GM23338 (cell line): ENCODE measurements at regions not wholly inside any gene's neighbourhood (a gene's known extent, or its start where the extent isn't known, plus 50 kb on each side); places are given as distances from the start of the nearest gene placed in this dataset.

ENCODE experiments used
- EZH2 ChIP-seq: fragments of 200-600 bp; sonication (generic); IDR thresholded peaks from one replicate; pipeline ENCODE4 v1.8.0; 2017; ENCODE audit warnings: antibody characterized with exemption, mild to moderate bottlenecking, low read depth; ENCODE audit not compliant: unreplicated experiment
- EZH2phosphoT487 ChIP-seq: fragments of 200-600 bp; sonication (generic); IDR thresholded peaks from one replicate; pipeline ENCODE4 v1.8.1; 2018; ENCODE audit warnings: antibody characterized with exemption; ENCODE audit not compliant: unreplicated experiment
- JUNB ChIP-seq: IDR thresholded peaks from one replicate; pipeline ENCODE4 v1.6.1; 2016; ENCODE audit warnings: antibody characterized with exemption; ENCODE audit not compliant: unreplicated experiment
- POLR2AphosphoS5 ChIP-seq: IDR thresholded peaks from 2 replicates; pipeline ENCODE4 v1.6.1; 2016; ENCODE audit warnings: antibody characterized with exemption, low read depth
- TF ChIP-seq, protein P1 (sequence below), 2 experiments: fragments of 200-600 bp in 1 of 2; sonication (generic) in 1 of 2; conservative IDR thresholded peaks; 2 replicates each; pipeline versions ENCODE4 v1.5.1 to v1.6.1; 2016 to 2017; ENCODE audit warnings: antibody characterized with exemption in 2 of 2, low read depth in 2 of 2, mild to moderate bottlenecking in 2 of 2, moderate library complexity in 1 of 2
- TF ChIP-seq, protein P2 (sequence below): IDR thresholded peaks from one replicate; pipeline ENCODE4 v1.6.1; 2018; ENCODE audit warnings: antibody characterized with exemption; ENCODE audit not compliant: unreplicated experiment
- TF ChIP-seq, protein P3 (sequence below): IDR thresholded peaks from 2 replicates; pipeline ENCODE4 v1.6.1; 2016; ENCODE audit warnings: antibody characterized with exemption
- TF ChIP-seq, protein P4 (sequence below): fragments of 250-450 bp; sonication (Bioruptor Pico); IDR thresholded peaks from 2 replicates; pipeline ENCODE4 v1.5.0; 2020; ENCODE audit warnings: mild to moderate bottlenecking, moderate library complexity

DNA sequence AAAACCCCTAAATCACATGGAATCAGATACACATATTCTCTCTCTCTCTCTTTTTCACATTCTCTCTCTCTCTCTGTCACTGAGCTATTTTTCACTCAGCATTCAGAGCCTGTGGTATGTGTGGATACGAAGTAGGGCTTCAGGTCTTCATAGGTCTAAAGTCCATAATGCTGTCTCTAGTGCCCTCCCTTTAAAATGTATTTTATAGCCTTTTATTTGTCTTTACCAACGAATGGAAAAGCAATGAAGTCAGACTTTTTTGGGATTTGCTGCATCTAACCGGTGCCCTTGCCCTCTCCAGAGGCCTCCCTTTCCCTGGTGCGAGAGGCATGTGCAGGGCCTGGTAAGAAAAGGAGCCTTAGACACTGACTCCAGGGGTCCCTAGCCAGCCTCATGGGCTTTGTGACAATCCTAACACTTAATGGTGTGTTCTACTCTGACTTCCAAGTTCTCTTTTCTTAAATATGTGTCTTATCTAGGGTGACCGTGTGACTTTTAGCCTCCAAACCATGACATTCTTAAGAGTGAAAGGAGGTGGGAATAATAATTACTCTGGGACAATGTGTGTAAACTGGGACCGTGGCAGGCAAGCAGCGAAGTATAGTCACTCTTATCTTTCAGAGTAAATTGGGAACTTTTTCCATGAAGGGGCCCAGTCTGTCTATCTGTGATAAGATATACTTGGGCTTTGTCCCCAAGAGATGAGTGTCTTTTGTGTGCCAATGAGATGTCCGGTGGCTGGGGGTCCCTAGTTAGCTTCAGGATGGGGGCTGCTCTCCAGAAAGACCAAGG, 101.1 kb downstream of the B3GNT2 start:
- TF ChIP-seq, protein P1, sequence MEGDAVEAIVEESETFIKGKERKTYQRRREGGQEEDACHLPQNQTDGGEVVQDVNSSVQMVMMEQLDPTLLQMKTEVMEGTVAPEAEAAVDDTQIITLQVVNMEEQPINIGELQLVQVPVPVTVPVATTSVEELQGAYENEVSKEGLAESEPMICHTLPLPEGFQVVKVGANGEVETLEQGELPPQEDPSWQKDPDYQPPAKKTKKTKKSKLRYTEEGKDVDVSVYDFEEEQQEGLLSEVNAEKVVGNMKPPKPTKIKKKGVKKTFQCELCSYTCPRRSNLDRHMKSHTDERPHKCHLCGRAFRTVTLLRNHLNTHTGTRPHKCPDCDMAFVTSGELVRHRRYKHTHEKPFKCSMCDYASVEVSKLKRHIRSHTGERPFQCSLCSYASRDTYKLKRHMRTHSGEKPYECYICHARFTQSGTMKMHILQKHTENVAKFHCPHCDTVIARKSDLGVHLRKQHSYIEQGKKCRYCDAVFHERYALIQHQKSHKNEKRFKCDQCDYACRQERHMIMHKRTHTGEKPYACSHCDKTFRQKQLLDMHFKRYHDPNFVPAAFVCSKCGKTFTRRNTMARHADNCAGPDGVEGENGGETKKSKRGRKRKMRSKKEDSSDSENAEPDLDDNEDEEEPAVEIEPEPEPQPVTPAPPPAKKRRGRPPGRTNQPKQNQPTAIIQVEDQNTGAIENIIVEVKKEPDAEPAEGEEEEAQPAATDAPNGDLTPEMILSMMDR (conservative IDR thresholded peaks at IDR 0.05; ENCODE audit: low read depth in 2 of 2): no peak
- TF ChIP-seq EZH2 (no peak), JUNB (no peak), POLR2AphosphoS5 (no peak), EZH2phosphoT487 (no peak)
- TF ChIP-seq, protein P2, sequence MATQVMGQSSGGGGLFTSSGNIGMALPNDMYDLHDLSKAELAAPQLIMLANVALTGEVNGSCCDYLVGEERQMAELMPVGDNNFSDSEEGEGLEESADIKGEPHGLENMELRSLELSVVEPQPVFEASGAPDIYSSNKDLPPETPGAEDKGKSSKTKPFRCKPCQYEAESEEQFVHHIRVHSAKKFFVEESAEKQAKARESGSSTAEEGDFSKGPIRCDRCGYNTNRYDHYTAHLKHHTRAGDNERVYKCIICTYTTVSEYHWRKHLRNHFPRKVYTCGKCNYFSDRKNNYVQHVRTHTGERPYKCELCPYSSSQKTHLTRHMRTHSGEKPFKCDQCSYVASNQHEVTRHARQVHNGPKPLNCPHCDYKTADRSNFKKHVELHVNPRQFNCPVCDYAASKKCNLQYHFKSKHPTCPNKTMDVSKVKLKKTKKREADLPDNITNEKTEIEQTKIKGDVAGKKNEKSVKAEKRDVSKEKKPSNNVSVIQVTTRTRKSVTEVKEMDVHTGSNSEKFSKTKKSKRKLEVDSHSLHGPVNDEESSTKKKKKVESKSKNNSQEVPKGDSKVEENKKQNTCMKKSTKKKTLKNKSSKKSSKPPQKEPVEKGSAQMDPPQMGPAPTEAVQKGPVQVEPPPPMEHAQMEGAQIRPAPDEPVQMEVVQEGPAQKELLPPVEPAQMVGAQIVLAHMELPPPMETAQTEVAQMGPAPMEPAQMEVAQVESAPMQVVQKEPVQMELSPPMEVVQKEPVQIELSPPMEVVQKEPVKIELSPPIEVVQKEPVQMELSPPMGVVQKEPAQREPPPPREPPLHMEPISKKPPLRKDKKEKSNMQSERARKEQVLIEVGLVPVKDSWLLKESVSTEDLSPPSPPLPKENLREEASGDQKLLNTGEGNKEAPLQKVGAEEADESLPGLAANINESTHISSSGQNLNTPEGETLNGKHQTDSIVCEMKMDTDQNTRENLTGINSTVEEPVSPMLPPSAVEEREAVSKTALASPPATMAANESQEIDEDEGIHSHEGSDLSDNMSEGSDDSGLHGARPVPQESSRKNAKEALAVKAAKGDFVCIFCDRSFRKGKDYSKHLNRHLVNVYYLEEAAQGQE: no peak
- TF ChIP-seq, protein P3, sequence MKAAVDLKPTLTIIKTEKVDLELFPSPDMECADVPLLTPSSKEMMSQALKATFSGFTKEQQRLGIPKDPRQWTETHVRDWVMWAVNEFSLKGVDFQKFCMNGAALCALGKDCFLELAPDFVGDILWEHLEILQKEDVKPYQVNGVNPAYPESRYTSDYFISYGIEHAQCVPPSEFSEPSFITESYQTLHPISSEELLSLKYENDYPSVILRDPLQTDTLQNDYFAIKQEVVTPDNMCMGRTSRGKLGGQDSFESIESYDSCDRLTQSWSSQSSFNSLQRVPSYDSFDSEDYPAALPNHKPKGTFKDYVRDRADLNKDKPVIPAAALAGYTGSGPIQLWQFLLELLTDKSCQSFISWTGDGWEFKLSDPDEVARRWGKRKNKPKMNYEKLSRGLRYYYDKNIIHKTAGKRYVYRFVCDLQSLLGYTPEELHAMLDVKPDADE: no peak
- TF ChIP-seq, protein P4, sequence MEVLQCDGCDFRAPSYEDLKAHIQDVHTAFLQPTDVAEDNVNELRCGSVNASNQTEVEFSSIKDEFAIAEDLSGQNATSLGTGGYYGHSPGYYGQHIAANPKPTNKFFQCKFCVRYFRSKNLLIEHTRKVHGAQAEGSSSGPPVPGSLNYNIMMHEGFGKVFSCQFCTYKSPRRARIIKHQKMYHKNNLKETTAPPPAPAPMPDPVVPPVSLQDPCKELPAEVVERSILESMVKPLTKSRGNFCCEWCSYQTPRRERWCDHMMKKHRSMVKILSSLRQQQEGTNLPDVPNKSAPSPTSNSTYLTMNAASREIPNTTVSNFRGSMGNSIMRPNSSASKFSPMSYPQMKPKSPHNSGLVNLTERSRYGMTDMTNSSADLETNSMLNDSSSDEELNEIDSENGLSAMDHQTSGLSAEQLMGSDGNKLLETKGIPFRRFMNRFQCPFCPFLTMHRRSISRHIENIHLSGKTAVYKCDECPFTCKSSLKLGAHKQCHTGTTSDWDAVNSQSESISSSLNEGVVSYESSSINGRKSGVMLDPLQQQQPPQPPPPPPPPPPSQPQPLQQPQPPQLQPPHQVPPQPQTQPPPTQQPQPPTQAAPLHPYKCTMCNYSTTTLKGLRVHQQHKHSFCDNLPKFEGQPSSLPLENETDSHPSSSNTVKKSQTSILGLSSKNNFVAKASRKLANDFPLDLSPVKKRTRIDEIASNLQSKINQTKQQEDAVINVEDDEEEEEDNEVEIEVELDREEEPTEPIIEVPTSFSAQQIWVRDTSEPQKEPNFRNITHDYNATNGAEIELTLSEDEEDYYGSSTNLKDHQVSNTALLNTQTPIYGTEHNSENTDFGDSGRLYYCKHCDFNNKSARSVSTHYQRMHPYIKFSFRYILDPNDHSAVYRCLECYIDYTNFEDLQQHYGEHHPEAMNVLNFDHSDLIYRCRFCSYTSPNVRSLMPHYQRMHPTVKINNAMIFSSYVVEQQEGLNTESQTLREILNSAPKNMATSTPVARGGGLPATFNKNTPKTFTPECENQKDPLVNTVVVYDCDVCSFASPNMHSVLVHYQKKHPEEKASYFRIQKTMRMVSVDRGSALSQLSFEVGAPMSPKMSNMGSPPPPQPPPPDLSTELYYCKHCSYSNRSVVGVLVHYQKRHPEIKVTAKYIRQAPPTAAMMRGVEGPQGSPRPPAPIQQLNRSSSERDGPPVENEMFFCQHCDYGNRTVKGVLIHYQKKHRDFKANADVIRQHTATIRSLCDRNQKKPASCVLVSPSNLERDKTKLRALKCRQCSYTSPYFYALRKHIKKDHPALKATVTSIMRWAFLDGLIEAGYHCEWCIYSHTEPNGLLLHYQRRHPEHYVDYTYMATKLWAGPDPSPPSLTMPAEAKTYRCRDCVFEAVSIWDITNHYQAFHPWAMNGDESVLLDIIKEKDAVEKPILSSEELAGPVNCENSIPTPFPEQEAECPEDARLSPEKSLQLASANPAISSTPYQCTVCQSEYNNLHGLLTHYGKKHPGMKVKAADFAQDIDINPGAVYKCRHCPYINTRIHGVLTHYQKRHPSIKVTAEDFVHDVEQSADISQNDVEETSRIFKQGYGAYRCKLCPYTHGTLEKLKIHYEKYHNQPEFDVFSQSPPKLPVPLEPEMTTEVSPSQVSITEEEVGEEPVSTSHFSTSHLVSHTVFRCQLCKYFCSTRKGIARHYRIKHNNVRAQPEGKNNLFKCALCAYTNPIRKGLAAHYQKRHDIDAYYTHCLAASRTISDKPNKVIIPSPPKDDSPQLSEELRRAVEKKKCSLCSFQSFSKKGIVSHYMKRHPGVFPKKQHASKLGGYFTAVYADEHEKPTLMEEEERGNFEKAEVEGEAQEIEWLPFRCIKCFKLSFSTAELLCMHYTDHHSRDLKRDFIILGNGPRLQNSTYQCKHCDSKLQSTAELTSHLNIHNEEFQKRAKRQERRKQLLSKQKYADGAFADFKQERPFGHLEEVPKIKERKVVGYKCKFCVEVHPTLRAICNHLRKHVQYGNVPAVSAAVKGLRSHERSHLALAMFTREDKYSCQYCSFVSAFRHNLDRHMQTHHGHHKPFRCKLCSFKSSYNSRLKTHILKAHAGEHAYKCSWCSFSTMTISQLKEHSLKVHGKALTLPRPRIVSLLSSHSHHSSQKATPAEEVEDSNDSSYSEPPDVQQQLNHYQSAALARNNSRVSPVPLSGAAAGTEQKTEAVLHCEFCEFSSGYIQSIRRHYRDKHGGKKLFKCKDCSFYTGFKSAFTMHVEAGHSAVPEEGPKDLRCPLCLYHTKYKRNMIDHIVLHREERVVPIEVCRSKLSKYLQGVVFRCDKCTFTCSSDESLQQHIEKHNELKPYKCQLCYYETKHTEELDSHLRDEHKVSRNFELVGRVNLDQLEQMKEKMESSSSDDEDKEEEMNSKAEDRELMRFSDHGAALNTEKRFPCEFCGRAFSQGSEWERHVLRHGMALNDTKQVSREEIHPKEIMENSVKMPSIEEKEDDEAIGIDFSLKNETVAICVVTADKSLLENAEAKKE (CRISPR knock-in tag): no peak
